Heart left ventricle (tissue), 16 donors: ENCODE measurements at regions not wholly inside any gene's neighbourhood (a gene's known extent, or its start where the extent isn't known, plus 50 kb on each side); places are given as distances from the start of the nearest gene placed in this dataset.

ENCODE experiments used
- ATAC-seq, 4 donors: fragments of 200-7000 bp; cut with Tn5 transposase; one replicate each; pipeline ENCODE4 v1.9.1; 2020 to 2022; ENCODE audit warnings: moderate library complexity in 4 of 4, mild to moderate bottlenecking in 3 of 4, moderate number of reproducible peaks in 1 of 4
- DNase-seq, 5 donors: peaks; one replicate each; pipeline ENCODE4 v3.0.0-alpha.2; 2020
- H3K27ac ChIP-seq, 12 donors: fragments of 200-600 bp; sonication (generic) in 4 of 12; one replicate each; pipeline versions ENCODE4 v1.5.0 to v1.8.0; 2016 to 2022; ENCODE audit warnings: mild to moderate bottlenecking in 2 of 12
- H3K27me3 ChIP-seq, 9 donors: fragments of 200-600 bp; sonication (generic) in 2 of 9; one replicate each; pipeline versions ENCODE4 v1.5.1 to v1.8.0; 2016 to 2022; ENCODE audit warnings: mild to moderate bottlenecking in 3 of 9
- H3K36me3 ChIP-seq, 9 donors: fragments of 200-600 bp; sonication (generic) in 2 of 9; one replicate each; pipeline versions ENCODE4 v1.5.0 to v1.8.0; 2018 to 2022; ENCODE audit warnings: mild to moderate bottlenecking in 2 of 9
- H3K4me1 ChIP-seq, 12 donors: fragments of 200-600 bp; sonication (generic) in 4 of 12; one replicate each; pipeline versions ENCODE4 v1.5.0 to v1.8.0; 2016 to 2022; ENCODE audit warnings: mild to moderate bottlenecking in 3 of 12
- H3K4me3 ChIP-seq, 12 donors: fragments of 200-600 bp; sonication (generic) in 4 of 12; one replicate each; pipeline versions ENCODE4 v1.5.0 to v1.8.0; 2017 to 2022; ENCODE audit warnings: mild to moderate bottlenecking in 9 of 12, moderate library complexity in 4 of 12
- H3K9me3 ChIP-seq, 12 donors: fragments of 200-600 bp; sonication (generic) in 4 of 12; one replicate each; pipeline versions ENCODE4 v1.5.0 to v1.8.0; 2016 to 2022; ENCODE audit warnings: mild to moderate bottlenecking in 1 of 12
- POLR2A ChIP-seq, 2 donors: fragments of 450-650 bp; IDR thresholded peaks; one replicate each; pipeline ENCODE4 v1.6.1; 2017; ENCODE audit warnings: antibody characterized with exemption in 2 of 2, mild to moderate bottlenecking in 2 of 2, moderate library complexity in 2 of 2
- WGBS, 4 donors: extraction: QIAGEN DNeasy Blood & Tissue Kit in 2 of 4; methylation state at CpG; one replicate each; pipeline versions ENCODE4 v1.1.5 to v1.1.7; 2013 to 2018; 5-methylcytosine and 5-hydroxymethylcytosine counted together
- intact Hi-C, 10 donors: fragments of 100-400 bp; cut with DNase I; formaldehyde crosslinking; loops; one replicate each; pipeline versions ENCODE4 v1.11.1 to v1.14.2; 2022
- TF ChIP-seq, protein P1 (sequence below), 12 donors: fragments of 200-600 bp; sonication (generic) in 4 of 12; IDR thresholded peaks; one replicate each; pipeline versions ENCODE4 v1.5.0 to v1.8.0; 2018 to 2022; ENCODE audit warnings: antibody characterized with exemption in 12 of 12, mild to moderate bottlenecking in 5 of 12
- donor health status: ischemic (EF 13 %, LVEDD 7.1; RV severe dilation, severe dysfunction).
- donor health status: healthy with polysubstance abuse.
- donor health status: DM: no; HTN: yes; CAD: no.
- donor health status: DM: no; HTN: no; CAD: no.
- donor health status: ischemic (EF 25% LVEDD 6.9; RV normal size, moderate dysfunction).
- donor health status: ischemic (EF 25% LVEDD 5.7; RV mildly dilated, moderate dysfunction).
- donor health status: healthy.
- donor health status: DM: yes; HTN: yes; CAD: no.
- donor health status: ischemic (EF 35%, LVEDD 5.7; RV mildly dilated, moderate dysfunction).
- donor health status: nonischemic (EF 11% LVEDD 7.7; RV severe dilation, severe dysfunction).
- donor health status: DM: yes; HTN: yes; CAD: no.
- donor health status: PGD.
- donor health status: ischemic (EF 29% LVEDD 5.4; RV normal size, mild dysfunction).
- donor health status: nonischemic (EF 23%, LVEDD 6.1; RV moderate dilation, normal function).

- H3K4me3 ChIP-seq, result no peak overlapping the region
- no peak overlapping the region for H3K27ac ChIP-seq
- peaks cover 0 to 6% (median 0%) of the 10 kb centered on the region in 12 donors for H3K4me1 ChIP-seq
- ATAC-seq (no peak), DNase-seq (no peak)
- no peaks in the 10 kb centered on the region for H3K9me3 ChIP-seq
- H3K27me3 ChIP-seq, result no peaks in the 10 kb centered on the region
- 79 to 89% (median 84%) methylated on average over 3 of the region's 3 CpGs for WGBS, 4 donors
- no peak for TF ChIP-seq POLR2A (IDR thresholded peaks at IDR 0.05)
- TF ChIP-seq, protein P1, sequence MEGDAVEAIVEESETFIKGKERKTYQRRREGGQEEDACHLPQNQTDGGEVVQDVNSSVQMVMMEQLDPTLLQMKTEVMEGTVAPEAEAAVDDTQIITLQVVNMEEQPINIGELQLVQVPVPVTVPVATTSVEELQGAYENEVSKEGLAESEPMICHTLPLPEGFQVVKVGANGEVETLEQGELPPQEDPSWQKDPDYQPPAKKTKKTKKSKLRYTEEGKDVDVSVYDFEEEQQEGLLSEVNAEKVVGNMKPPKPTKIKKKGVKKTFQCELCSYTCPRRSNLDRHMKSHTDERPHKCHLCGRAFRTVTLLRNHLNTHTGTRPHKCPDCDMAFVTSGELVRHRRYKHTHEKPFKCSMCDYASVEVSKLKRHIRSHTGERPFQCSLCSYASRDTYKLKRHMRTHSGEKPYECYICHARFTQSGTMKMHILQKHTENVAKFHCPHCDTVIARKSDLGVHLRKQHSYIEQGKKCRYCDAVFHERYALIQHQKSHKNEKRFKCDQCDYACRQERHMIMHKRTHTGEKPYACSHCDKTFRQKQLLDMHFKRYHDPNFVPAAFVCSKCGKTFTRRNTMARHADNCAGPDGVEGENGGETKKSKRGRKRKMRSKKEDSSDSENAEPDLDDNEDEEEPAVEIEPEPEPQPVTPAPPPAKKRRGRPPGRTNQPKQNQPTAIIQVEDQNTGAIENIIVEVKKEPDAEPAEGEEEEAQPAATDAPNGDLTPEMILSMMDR (IDR thresholded peaks at IDR 0.05), result no peak
- no peaks in the 10 kb centered on the region for H3K36me3 ChIP-seq
- intact Hi-C loops, result no loop called here
These were observed 231.9 kb upstream of the CADM1 start for GRCh38 chr11:115736146-115736545.

DNA sequence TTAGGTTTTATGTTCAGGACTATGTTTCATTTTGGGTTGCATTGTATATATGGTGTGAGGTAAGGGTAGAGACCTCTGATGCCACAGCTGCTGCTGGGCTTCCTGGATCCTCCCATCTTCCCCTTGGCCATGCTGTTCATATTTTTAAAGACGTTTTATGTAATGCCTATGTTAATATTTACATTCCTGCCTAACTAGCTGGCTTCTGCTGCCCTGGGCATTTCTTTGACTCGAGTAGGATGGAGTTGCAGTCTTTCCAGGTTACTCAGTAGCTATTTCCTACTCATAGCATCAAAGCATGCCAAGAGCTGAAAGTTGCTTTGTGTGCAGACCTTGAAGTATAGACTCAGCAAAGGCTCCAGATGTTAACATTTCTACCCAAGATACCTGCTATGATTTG is 220.5 kb upstream of the CADM1 start:
- ATAC-seq (no peak), DNase-seq (no peak)
- WGBS, 4 donors, result 60 to 74% (median 71%) methylated on average over 2 of the region's 2 CpGs
- intact Hi-C loops, result no loop called here
- Histone ChIP-seq H3K9me3 (peaks cover 0 to 8% (median 0%) of the 10 kb centered on the region in 12 donors), H3K27ac (no peak overlapping the region), H3K27me3 (peaks cover 0 to 6% (median 0%) of the 10 kb centered on the region in 9 donors), H3K4me3 (no peak overlapping the region), H3K4me1 (no peaks in the 10 kb centered on the region), H3K36me3 (no peaks in the 10 kb centered on the region)
- TF ChIP-seq POLR2A (IDR thresholded peaks at IDR 0.05), result no peak
- TF ChIP-seq, protein P1 (IDR thresholded peaks at IDR 0.05), result no peak

DNA sequence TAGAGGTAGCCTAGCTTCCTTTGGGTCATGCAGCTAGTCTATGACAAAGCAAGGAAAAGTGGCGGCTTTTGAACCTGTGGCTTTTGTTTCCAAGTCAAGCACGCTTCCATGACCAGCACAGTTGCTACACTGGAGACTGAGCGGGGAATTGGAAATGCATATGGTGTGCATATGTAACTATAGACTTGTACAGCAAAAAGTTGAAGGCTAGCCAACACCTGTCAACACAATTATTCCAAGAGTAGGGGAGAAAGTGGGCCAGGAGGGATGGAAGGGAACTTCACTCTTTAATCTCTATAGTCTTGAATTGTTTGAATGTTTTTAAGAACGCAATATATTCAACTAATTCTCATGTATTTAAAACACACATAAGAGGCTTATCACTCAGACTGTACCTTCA is 218.5 kb upstream of the CADM1 start:
- no peak for DNase-seq
- H3K27me3 ChIP-seq, result peaks cover 0 to 6% (median 0%) of the 10 kb centered on the region in 9 donors
- ATAC-seq, result no peak
- TF ChIP-seq POLR2A (IDR thresholded peaks at IDR 0.05), result no peak
- TF ChIP-seq, protein P1 (IDR thresholded peaks at IDR 0.05), result no peak
- no peaks in the 10 kb centered on the region for H3K4me1 ChIP-seq
- no peak overlapping the region for H3K4me3 ChIP-seq
- no peaks in the 10 kb centered on the region for H3K36me3 ChIP-seq
- WGBS, 4 donors, result 81 to 95% (median 89%) methylated on average over 4 of the region's 4 CpGs
- intact Hi-C loops, result no loop called here
- no peak overlapping the region for H3K27ac ChIP-seq
- H3K9me3 ChIP-seq, result peaks cover 0 to 8% (median 0%) of the 10 kb centered on the region in 12 donors

GRCh38 chr11:115721296-115721995 is 217.2 kb upstream of the CADM1 start:
- intact Hi-C loops, result no loop called here
- WGBS, 4 donors, result 73 to 87% (median 87%) methylated on average over 2 to 3 of the region's 3 CpGs
- Histone ChIP-seq H3K4me3 (no peak overlapping the region), H3K36me3 (no peaks in the 10 kb centered on the region), H3K9me3 (peaks cover 0 to 8% (median 0%) of the 10 kb centered on the region in 12 donors), H3K27me3 (peaks cover 0 to 6% (median 0%) of the 10 kb centered on the region in 9 donors), H3K27ac (no peak overlapping the region), H3K4me1 (peaks cover 0 to 5% (median 0%) of the 10 kb centered on the region in 12 donors)
- ATAC-seq (no peak), DNase-seq (no peak)
- TF ChIP-seq, protein P1 (IDR thresholded peaks at IDR 0.05), result no peak
- no peak for TF ChIP-seq POLR2A (IDR thresholded peaks at IDR 0.05)
